Liver (tissue), 2 donors: ENCODE measurements at regions not wholly inside any gene's neighbourhood (a gene's known extent, or its start where the extent isn't known, plus 50 kb on each side); places are given as distances from the start of the nearest gene placed in this dataset.

ENCODE experiments used
- CTCF ChIP-seq: fragments of 150-350 bp; IDR thresholded peaks from 2 replicates; pipeline ENCODE4 v1.5.1; 2017; ENCODE audit warnings: improper control_type of control experiment, low read depth, low read length; ENCODE audit not compliant: missing input control
- TF ChIP-seq, protein P1 (sequence below): IDR thresholded peaks from 2 replicates; pipeline ENCODE4 v1.6.1; 2016; ENCODE audit warnings: antibody characterized with exemption
- donor health status: healthy.

GRCh38 chr2:154924531-154924930 is 226.0 kb downstream of the KCNJ3 start:
- TF ChIP-seq, protein P1, sequence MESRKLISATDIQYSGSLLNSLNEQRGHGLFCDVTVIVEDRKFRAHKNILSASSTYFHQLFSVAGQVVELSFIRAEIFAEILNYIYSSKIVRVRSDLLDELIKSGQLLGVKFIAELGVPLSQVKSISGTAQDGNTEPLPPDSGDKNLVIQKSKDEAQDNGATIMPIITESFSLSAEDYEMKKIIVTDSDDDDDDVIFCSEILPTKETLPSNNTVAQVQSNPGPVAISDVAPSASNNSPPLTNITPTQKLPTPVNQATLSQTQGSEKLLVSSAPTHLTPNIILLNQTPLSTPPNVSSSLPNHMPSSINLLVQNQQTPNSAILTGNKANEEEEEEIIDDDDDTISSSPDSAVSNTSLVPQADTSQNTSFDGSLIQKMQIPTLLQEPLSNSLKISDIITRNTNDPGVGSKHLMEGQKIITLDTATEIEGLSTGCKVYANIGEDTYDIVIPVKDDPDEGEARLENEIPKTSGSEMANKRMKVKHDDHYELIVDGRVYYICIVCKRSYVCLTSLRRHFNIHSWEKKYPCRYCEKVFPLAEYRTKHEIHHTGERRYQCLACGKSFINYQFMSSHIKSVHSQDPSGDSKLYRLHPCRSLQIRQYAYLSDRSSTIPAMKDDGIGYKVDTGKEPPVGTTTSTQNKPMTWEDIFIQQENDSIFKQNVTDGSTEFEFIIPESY = no peak
- TF ChIP-seq CTCF = no peak
